ENCODE measurements at regions not wholly inside any gene's neighbourhood (a gene's known extent, or its start where the extent isn't known, plus 50 kb on each side); places are given as distances from the start of the nearest gene placed in this dataset.
"Not testable (repeated sequence)": the region's sequence is repeated elsewhere in the genome, so short reads cannot be mapped to it uniquely, and the experiment has no call there.

GRCh38 chr12:33047666-33048065 lies 151.1 kb upstream of the PKP2 start (continued):
- TF ChIP-seq POLR2AphosphoS2 (conservative IDR thresholded peaks at IDR 0.05; ENCODE audit: low read length), result no peak
- no peak for TF ChIP-seq CEBPB (IDR thresholded peaks at IDR 0.05)
- TF ChIP-seq ZFP36 (IDR thresholded peaks at IDR 0.05; ENCODE audit: borderline replicate concordance, partially characterized antibody), result no peak
- no peak for TF ChIP-seq MYC (IDR thresholded peaks at IDR 0.05; ENCODE audit: borderline replicate concordance, low read length)

DNA sequence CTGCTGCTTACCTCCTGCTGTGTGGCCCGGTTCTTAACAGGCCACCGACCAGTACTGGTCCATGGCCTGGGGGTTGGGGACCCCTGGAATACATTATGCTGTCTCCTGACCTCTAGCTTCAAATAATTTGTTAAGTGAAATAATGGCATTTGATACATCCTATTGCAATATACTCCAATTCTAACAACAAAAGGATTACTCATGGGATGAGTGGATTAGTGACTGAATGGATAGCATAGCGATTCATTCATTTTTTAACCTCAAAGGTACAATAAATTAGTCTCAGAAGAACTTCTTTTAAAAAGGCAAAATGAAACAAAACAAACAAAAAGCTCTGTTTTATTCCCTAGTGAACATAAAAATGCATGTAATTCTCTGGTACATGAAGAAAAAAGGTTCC lies 147.9 kb upstream of the PKP2 start:
- Histone ChIP-seq H3K9me3 (no peaks in the 10 kb centered on the region; the same call in 2 of the 3 replicates), H3K4me2 (no peak overlapping the region), H3K4me1 (no peaks in the 10 kb centered on the region), H3K27ac (no peak overlapping the region), H3K4me3 (no peak overlapping the region)
- DNase-seq (ENCODE audit: low read depth in 1 of 2, low spot score in 1 of 2), result no peak
- 2% methylated on average over 3 of the region's 3 CpGs for WGBS (ENCODE audit: missing lambda C conversion rate)
- POLR2A ChIA-PET, result no interaction called here
- no peak for ATAC-seq
- no peak for TF ChIP-seq RCOR1 (IDR thresholded peaks at IDR 0.05; ENCODE audit: low read depth, low read length)
- TF ChIP-seq HDAC2 (IDR thresholded peaks at IDR 0.05), result no peak
- no peak for TF ChIP-seq RNF2 (IDR thresholded peaks at IDR 0.05; ENCODE audit: borderline replicate concordance, low read depth)
- TF ChIP-seq RFX5 (IDR thresholded peaks at IDR 0.05), result no peak
- no peak for TF ChIP-seq ZFP36 (IDR thresholded peaks at IDR 0.05; ENCODE audit: borderline replicate concordance, partially characterized antibody)
- no peak for TF ChIP-seq SREBF2 (IDR thresholded peaks at IDR 0.05)
- no peak for TF ChIP-seq KDM5A (IDR thresholded peaks at IDR 0.05)
- TF ChIP-seq, protein P1, sequence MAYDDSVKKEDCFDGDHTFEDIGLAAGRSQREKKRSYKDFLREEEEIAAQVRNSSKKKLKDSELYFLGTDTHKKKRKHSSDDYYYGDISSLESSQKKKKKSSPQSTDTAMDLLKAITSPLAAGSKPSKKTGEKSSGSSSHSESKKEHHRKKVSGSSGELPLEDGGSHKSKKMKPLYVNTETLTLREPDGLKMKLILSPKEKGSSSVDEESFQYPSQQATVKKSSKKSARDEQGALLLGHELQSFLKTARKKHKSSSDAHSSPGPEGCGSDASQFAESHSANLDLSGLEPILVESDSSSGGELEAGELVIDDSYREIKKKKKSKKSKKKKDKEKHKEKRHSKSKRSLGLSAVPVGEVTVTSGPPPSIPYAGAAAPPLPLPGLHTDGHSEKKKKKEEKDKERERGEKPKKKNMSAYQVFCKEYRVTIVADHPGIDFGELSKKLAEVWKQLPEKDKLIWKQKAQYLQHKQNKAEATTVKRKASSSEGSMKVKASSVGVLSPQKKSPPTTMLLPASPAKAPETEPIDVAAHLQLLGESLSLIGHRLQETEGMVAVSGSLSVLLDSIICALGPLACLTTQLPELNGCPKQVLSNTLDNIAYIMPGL (CRISPR knock-in tag; IDR thresholded peaks at IDR 0.05; ENCODE audit: borderline replicate concordance), result no peak
- no peak for TF ChIP-seq FOSL2 (IDR thresholded peaks at IDR 0.05)
- TF ChIP-seq FOSL2 (CRISPR knock-in tag; IDR thresholded peaks at IDR 0.05), result no peak
- no peak for TF ChIP-seq MAFK (IDR thresholded peaks at IDR 0.05; ENCODE audit: partially characterized antibody)
- TF ChIP-seq CTCF (IDR thresholded peaks at IDR 0.05), result no peak
- TF ChIP-seq SMC3 (IDR thresholded peaks at IDR 0.05), result no peak
- TF ChIP-seq, protein P2, sequence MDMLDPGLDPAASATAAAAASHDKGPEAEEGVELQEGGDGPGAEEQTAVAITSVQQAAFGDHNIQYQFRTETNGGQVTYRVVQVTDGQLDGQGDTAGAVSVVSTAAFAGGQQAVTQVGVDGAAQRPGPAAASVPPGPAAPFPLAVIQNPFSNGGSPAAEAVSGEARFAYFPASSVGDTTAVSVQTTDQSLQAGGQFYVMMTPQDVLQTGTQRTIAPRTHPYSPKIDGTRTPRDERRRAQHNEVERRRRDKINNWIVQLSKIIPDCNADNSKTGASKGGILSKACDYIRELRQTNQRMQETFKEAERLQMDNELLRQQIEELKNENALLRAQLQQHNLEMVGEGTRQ (IDR thresholded peaks at IDR 0.05), result no peak
- TF ChIP-seq CHD4 (IDR thresholded peaks at IDR 0.05; ENCODE audit: borderline replicate concordance), result no peak
- no peak for TF ChIP-seq BHLHE40 (IDR thresholded peaks at IDR 0.05; ENCODE audit: low read depth, low read length)
- no peak for TF ChIP-seq NFE2L2 (conservative IDR thresholded peaks at IDR 0.05; ENCODE audit: low read length)
- CTCF ChIA-PET, result no interaction called here
- no peak for FAIRE-seq

DNA sequence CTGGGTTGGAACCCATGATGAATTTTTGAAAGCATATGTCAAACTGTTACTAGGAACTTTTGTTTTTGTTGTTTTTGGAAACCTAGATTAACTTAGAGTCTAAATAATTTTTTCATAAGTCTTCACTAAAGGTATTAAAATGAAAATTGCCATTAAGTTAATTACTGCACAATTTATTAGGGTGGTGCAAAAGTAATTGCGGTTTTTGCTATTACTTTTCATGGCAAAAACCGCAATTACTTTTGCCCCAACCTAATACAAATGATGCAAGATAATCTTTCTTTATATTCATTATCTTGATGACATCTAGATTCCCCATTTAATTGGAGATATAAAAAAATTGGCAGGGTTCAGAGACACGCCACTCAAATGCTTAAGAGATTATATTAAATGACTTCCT lies 145.0 kb upstream of the PKP2 start:
- Histone ChIP-seq H3K4me1 (no peaks in the 10 kb centered on the region), H3K9me3 (no peaks in the 10 kb centered on the region; the same call in 2 of the 3 replicates), H3K4me3 (no peak overlapping the region), H3K27ac (no peak overlapping the region), H3K4me2 (no peak overlapping the region)
- ChIA-PET POLR2A (no interaction called here), CTCF (no interaction called here)
- no peak for FAIRE-seq
- TF ChIP-seq SREBF2 (IDR thresholded peaks at IDR 0.05) (no peak), RCOR1 (IDR thresholded peaks at IDR 0.05; ENCODE audit: low read depth, low read length) (no peak), RAD21 (conservative IDR thresholded peaks at IDR 0.05 in 1 of 2, IDR thresholded peaks at IDR 0.05 in 1 of 2) (no peak), EP300 (IDR thresholded peaks at IDR 0.05) (no peak), JUN (IDR thresholded peaks at IDR 0.05) (no peak), FOXS1 (CRISPR knock-in tag; IDR thresholded peaks at IDR 0.05) (no peak), CEBPB (IDR thresholded peaks at IDR 0.05) (no peak), CTCF (IDR thresholded peaks at IDR 0.05) (no peak), RFX5 (IDR thresholded peaks at IDR 0.05) (no peak)
- no peak for DNase-seq (ENCODE audit: low read depth in 1 of 2, low spot score in 1 of 2)
- no peak for ATAC-seq
- 4% methylated on average over 3 of the region's 3 CpGs for WGBS (ENCODE audit: missing lambda C conversion rate)

- ATAC-seq, result not testable (repeated sequence)
Observed at GRCh38 chr12:33033999-33034398, 137.4 kb upstream of the PKP2 start.

More at GRCh38 chr12:33033999-33034398, 137.4 kb upstream of the PKP2 start:
- 17% methylated on average over 1 of the region's 19 CpGs for WGBS (ENCODE audit: missing lambda C conversion rate)
- FAIRE-seq; H3K27ac ChIP-seq; H3K9me3 ChIP-seq; H3K4me1 ChIP-seq; DNase-seq (ENCODE audit: low read depth in 1 of 2, low spot score in 1 of 2); POLR2A ChIA-PET; H3K4me3 ChIP-seq; H3K4me2 ChIP-seq: not testable (repeated sequence)
- CTCF ChIA-PET, result interaction anchor here (1.8 kb wide), 1 partner anchor 17 kb away, joined by 3 read pairs; no protein-coding TSS in a partner anchor
